Left hindlimb (tissue), 1 donor: ENCODE measurements at regions not wholly inside any gene's neighbourhood (a gene's known extent, or its start where the extent isn't known, plus 50 kb on each side); places are given as distances from the start of the nearest gene placed in this dataset.
"Not testable (repeated sequence)": the region's sequence is repeated elsewhere in the genome, so short reads cannot be mapped to it uniquely, and the experiment has no call there.

Source experiments
- DNase-seq: peaks from one replicate; pipeline ENCODE4 v3.0.0-alpha.2; 2018

GRCh38 chr4:27668001-27668400 is 807.4 kb downstream of the STIM2 start:
- DNase-seq, result no peak

DNA sequence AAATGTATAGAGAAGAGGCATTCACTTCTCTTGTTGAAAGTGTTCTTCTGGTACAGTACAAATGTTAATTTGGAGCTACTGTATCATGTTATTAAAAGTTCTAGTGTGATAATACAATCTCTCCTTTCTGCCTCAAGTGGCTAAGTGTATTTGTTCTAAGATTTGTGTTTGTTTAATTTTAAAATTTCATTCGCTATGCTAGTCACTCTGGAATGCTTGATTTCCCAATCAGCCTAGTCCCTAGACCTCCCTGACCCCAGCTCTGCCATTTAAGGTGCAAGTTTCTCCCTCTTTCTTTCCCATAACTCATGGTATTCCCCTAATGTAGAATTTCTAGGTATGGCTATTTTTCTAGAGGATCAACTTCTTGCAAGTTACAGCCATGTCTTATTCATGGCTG is 817.4 kb downstream of the STIM2 start:
- DNase-seq, result no peak

GRCh38 chr4:27684610-27685011 is 824.0 kb downstream of the STIM2 start:
- DNase-seq, result peak; percentile 65

GRCh38 chr4:27685091-27685490 is 824.5 kb downstream of the STIM2 start:
- no peak for DNase-seq

- no peak for DNase-seq
Observed at GRCh38 chr4:27685947-27686346, 825.3 kb downstream of the STIM2 start.

GRCh38 chr4:27692158-27692557 is 831.5 kb downstream of the STIM2 start:
- no peak for DNase-seq

DNA sequence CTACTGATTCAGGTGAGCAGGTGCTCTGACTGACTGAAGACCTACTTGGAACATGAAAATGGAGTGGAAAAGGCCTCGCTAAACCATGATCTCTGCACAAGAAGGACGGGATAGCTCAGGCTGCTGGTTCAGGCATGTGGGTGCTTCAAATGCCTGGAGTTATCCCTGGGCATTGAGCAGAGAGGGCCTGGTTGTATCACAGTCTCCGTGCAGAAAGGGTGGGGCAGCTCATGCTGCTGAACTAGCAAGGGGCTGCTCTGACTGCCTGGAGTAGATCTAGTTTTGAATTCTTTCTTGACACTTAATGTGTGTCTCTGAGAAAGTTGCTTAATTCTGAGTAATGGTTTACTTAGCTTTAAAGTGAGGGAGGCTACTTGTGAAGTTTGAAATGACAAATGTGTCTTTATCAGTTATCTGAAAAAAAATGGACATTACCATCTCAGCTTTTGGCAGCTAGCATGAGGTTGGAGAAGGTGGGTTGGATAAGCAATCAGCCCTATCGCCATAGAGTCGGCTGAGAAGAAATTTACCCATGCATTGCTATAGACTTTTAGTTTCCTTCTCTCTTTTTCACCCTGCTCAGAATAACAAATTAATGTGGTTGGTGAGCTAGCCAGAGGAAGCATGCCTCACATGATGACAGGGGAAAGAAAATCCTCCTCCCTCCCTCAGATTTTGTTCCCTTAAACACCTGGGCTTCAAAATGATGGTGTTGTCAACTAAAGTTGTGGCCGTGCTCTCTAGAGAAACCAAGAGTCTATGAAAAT is 832.4 kb downstream of the STIM2 start:
- no peak for DNase-seq

GRCh38 chr4:27696257-27696656 is 835.6 kb downstream of the STIM2 start:
- DNase-seq, result not testable (repeated sequence)

DNA sequence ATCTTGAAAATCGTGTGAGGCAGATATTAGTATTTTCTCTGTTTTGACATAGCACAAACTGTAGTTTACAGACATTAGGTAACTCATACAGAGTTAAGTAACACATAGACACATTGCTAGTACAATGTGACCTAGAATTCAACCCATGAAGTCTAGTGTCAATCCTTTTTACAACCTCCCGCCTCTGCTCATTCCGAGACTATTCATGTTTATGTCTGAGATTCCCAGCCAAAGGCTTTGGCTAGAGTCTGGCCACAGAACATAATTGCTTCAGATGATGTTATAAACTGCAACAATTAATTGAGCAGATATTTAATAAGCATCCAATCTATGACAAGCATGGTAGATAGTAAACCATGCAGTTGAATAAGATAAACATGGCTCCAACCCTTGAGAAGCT is 841.0 kb downstream of the STIM2 start:
- no peak for DNase-seq

GRCh38 chr4:27702730-27703431 is 842.2 kb downstream of the STIM2 start:
- DNase-seq, result no peak

DNA sequence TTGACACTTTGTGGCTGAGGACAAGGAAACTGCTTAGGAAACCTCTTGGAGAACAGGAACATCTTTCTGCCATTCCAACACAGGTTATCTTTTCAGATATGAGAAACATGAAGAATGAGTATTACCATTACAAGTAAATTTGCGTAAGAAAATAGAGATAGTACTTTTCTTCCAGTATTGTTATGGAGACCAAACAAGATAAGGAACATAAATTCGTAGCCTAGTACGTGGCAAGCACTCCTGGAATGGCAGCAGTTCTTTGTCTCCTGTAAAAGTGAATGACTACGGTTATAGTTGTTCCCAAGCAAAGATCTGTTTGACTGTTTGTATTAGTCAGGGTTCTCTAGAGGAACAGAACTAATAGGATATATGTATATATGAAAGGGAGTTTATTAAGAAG is 843.1 kb downstream of the STIM2 start:
- DNase-seq, result no peak

- no peak for DNase-seq
Observed at GRCh38 chr4:27711041-27711440, 850.4 kb downstream of the STIM2 start.

DNA sequence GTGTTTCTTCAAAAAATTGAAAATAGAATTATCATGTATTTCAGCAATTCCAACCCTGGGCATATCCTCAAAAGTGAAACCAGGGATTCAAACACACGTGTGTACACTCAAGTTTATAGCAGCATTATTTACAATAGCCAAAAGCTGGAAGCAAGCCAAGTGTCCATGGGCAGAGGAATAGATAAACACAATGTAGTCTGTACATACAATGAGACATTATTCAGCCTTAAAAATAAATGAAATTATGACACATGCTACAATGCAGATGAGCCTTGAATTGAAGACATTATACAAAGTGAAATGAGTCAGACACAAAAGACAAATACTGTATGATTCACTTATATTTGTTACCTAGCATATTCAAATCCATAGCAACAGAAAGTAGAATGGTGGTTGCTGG is 853.4 kb downstream of the STIM2 start:
- DNase-seq, result no peak

- DNase-seq, result no peak
Observed at GRCh38 chr4:27716693-27717430, 856.2 kb downstream of the STIM2 start.

- DNase-seq, result no peak
Observed at GRCh38 chr4:27717431-27717755, 856.8 kb downstream of the STIM2 start.

DNA sequence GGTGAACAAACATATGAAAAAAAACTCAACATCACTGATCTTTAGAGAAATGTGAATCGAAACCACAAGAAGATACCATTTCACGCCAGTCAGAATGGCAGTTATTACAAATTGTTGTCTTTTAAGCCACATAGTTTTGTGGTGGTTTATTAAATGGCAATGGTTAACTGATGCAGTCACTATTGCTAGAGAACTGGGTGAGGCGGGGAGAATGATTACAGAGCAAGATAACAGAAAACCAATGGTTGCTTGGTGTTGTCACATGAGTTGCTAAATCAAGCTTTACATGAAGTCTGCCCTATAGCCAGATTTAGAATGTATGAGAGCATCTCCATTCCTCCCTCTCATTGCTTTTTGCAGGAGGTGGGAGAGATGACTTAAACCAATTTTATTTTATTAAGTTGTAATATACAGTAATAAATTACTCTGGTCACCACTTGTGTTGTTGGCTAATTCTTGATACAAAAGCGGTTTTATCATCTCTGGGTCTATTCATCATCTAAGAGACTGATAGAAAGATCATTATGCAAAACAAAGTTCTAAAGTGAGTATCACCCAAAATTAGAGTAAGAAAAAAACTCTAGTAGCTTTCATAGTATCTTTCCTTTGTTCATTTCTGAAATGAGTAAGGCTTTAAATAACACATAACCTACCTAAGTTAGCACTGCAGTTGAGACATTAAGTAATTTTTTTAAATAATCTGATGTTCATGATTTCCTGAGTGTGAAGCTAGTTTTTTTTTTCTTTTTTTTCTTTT is 859.5 kb downstream of the STIM2 start:
- DNase-seq, result no peak

DNA sequence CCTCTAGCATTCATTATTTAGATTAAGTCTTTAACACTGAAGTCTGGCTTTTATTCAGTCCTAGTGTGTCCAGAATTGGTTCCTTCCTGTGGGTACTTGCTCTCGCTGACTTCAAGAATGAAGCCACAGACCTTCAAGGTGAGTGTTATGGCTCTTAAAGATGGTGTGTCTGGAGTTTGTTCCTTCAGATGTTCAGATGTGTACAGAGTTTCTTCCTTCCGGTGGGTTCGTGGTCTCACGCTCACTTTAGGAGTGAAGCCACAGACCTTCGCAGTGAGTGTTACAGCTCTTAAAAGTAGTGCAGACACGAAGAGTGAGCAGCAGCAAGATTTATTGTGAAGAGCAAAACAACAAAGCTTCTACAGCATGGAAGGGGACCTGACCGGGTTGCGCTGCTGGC is 860.6 kb downstream of the STIM2 start:
- no peak for DNase-seq

DNA sequence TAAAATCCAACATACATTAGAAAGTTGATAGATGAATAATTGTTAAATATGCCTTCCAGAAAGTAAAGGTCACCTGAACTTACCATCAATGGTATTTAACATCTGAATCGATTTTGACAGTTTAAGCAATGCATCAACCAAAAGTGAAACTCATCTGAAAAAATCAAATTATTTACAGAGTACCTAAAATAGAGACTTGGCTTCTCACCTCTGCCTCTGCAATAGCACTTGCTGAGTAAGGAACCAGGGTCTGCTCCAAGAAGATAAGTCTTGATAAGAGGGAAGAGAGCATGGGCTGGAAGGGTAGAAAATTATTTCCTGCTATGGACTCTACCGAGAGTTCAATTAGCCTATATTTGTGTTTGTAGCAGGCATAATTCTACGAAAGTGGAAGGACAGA is 868.3 kb downstream of the STIM2 start:
- DNase-seq, result no peak

DNA sequence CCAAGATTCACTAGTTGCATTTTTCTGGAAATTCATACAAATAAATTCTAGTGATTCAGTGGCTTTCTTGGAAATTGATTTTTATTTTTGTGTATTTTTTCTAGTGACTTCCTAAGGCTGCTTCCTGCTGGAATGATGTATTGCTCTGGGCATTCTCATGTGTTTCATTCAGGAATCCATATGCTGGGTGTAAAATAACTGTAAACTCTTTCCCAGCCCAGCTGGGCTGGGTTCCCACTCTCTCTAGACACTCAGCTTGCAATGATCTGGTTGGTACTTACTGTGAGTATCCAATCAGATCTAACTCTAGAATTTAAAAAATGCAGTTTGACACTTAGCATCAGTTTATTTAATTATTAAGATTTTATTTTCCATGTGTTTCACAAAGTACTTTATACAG is 882.2 kb downstream of the STIM2 start:
- peak; percentile 23 for DNase-seq

DNA sequence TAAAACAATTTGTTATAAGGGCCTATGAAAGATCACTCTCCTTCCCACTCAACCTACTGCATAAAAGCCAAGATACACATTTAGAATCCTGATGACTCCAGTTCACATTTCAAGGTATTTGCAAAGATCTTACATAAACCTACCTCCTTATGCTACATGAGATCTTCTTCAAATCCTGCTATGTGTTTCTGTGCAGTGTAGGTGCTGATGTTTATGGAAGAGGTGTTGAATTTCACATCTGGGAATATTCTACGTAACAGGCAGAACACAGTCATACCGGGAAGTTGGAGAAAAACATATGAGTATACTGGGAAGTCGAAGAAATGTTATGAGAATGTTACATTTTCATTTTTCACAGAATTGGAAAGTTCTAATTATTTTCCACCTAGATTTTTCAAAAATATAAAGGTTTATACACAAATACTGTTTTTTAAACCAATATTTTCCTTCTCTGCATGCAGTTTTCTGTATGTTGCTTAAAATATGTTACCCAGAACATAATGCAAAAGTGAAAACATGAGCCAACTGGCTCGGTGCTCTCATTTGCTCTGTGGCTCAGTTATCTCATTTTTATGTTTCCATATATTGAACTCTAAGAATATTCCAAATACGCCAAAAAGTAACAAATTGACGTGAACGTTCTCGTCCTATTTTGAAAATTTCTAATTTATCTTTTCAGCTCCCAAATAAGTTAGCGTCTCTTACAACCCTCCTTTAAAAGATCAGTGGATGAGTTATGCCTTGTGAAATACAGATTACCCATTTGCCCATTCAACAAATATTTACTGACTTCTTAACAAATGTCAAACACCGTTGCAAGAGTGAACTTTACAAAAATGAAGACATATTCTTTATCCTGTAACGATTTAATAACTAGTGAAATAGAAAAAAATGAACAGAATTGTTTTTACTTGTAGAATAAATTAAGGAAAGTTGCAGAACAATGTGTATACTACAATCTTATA is 899.3 kb downstream of the STIM2 start:
- no peak for DNase-seq

DNA sequence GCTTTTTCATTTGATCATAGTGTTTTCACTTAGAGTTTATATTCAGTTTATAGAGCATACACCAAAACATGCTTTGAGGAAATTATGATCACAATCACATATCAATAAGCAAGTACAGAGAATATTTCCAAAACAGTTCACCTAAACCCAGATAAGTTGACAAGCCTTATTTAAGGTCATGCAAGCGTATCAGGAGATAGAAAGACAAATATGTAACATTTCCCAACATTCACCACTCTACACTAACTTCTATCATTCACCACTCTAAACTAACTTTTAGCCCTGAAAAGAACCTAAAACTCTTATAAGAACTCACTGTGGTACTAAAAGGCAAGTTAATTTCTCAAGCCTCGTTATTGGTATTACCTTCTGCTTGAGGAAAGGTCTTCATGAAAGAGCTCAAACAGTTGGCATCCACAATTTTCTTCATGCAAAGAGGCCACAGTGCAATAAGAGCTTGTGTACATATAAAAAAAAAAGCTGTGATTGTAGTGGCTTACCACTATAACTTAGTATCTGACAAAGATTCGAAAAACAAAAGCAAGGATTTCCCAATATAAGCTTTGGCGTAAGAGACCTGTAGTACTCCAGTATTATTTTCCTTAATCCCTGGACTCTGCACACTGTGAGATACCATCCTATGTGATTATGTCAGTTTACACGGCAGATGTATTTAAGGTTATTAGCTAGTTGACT is 903.3 kb downstream of the STIM2 start:
- DNase-seq, result no peak

GRCh38 chr4:27764526-27764837 is 903.8 kb downstream of the STIM2 start:
- DNase-seq, result no peak
